ENCODE measurements at regions not wholly inside any gene's neighbourhood (a gene's known extent, or its start where the extent isn't known, plus 50 kb on each side); places are given as distances from the start of the nearest gene placed in this dataset.

GRCh38 chr4:10186228-10187214 is 69.9 kb upstream of the WDR1 start:
- no peak overlapping the region for H3K27ac Mint-ChIP-seq
- DNase-seq (ENCODE audit: low spot score) = no peak
- intact Hi-C loops (cut with micrococcal nuclease) = loop anchor here (10.0 kb wide), 1 partner anchor 1288 kb away; no protein-coding TSS in a partner anchor
- peaks cover 4% of the 10 kb centered on the region for H3K36me3 Mint-ChIP-seq (ENCODE audit: low read depth)
- H3K27me3 Mint-ChIP-seq (ENCODE audit: low read depth) = peaks cover 7% of the 10 kb centered on the region
- H3K4me3 Mint-ChIP-seq (ENCODE audit: low read depth) = no peak overlapping the region
- H3K4me1 Mint-ChIP-seq (ENCODE audit: low read depth) = peaks cover 23% of the 10 kb centered on the region
- peaks cover 5% of the 10 kb centered on the region for H3K9me3 Mint-ChIP-seq

- no peak for DNase-seq (ENCODE audit: low spot score)
- Mint-ChIP-seq H3K9me3 (peaks cover 11% of the 10 kb centered on the region), H3K4me3 (ENCODE audit: low read depth) (no peak overlapping the region), H3K4me1 (ENCODE audit: low read depth) (peaks cover 32% of the 10 kb centered on the region), H3K27me3 (ENCODE audit: low read depth) (peaks cover 2% of the 10 kb centered on the region), H3K36me3 (ENCODE audit: low read depth) (peaks cover 10% of the 10 kb centered on the region), H3K27ac (no peak overlapping the region)
- intact Hi-C loops (cut with micrococcal nuclease) = loop anchor here (10.0 kb wide), 1 partner anchor 1289 kb away; no protein-coding TSS in a partner anchor
Measured at GRCh38 chr4:10185518-10186227, 69.1 kb upstream of the WDR1 start.

GRCh38 chr4:10184501-10184938 is 67.9 kb upstream of the WDR1 start:
- H3K9me3 Mint-ChIP-seq = peaks cover 21% of the 10 kb centered on the region
- no peak overlapping the region for H3K4me3 Mint-ChIP-seq (ENCODE audit: low read depth)
- peaks cover 17% of the 10 kb centered on the region for H3K36me3 Mint-ChIP-seq (ENCODE audit: low read depth)
- H3K27me3 Mint-ChIP-seq (ENCODE audit: low read depth) = no peaks in the 10 kb centered on the region
- DNase-seq (ENCODE audit: low spot score) = no peak
- intact Hi-C loops (cut with micrococcal nuclease) = loop anchor here (5.0 to 10.0 kb wide), 3 partner anchors 273 to 1290 kb away; partner anchors contain the start of gene ZNF518B
- H3K4me1 Mint-ChIP-seq (ENCODE audit: low read depth) = peaks cover 37% of the 10 kb centered on the region
- H3K27ac Mint-ChIP-seq = no peak overlapping the region

GRCh38 chr4:10184041-10184440 is 67.4 kb upstream of the WDR1 start:
- Mint-ChIP-seq H3K27ac (no peak overlapping the region), H3K27me3 (ENCODE audit: low read depth) (no peaks in the 10 kb centered on the region), H3K4me3 (ENCODE audit: low read depth) (no peak overlapping the region), H3K4me1 (ENCODE audit: low read depth) (peaks cover 40% of the 10 kb centered on the region), H3K36me3 (ENCODE audit: low read depth) (peaks cover 20% of the 10 kb centered on the region), H3K9me3 (peaks cover 21% of the 10 kb centered on the region)
- intact Hi-C loops (cut with micrococcal nuclease) = loop anchor here (5.0 to 10.0 kb wide), 3 partner anchors 273 to 1291 kb away; partner anchors contain the start of gene ZNF518B
- no peak for DNase-seq (ENCODE audit: low spot score)

- Mint-ChIP-seq H3K27me3 (ENCODE audit: low read depth) (no peaks in the 10 kb centered on the region), H3K27ac (no peak overlapping the region), H3K4me3 (ENCODE audit: low read depth) (no peak overlapping the region), H3K4me1 (ENCODE audit: low read depth) (peaks cover 40% of the 10 kb centered on the region), H3K9me3 (peaks cover 21% of the 10 kb centered on the region), H3K36me3 (ENCODE audit: low read depth) (peaks cover 20% of the 10 kb centered on the region)
- DNase-seq (ENCODE audit: low spot score) = no peak
- intact Hi-C loops (cut with micrococcal nuclease) = loop anchor here (5.0 to 10.0 kb wide), 3 partner anchors 274 to 1291 kb away; partner anchors contain the start of gene ZNF518B
Measured at GRCh38 chr4:10183462-10183861, 66.9 kb upstream of the WDR1 start.

GRCh38 chr4:10182446-10183424 is 66.1 kb upstream of the WDR1 start:
- Mint-ChIP-seq H3K36me3 (ENCODE audit: low read depth) (peaks cover 20% of the 10 kb centered on the region), H3K27ac (no peak overlapping the region), H3K27me3 (ENCODE audit: low read depth) (no peaks in the 10 kb centered on the region), H3K4me3 (ENCODE audit: low read depth) (no peak overlapping the region), H3K9me3 (peaks cover 21% of the 10 kb centered on the region), H3K4me1 (ENCODE audit: low read depth) (peaks cover 40% of the 10 kb centered on the region)
- no peak for DNase-seq (ENCODE audit: low spot score)
- intact Hi-C loops (cut with micrococcal nuclease) = loop anchor here (5.0 to 10.0 kb wide), 3 partner anchors 275 to 1292 kb away; partner anchors contain the start of gene ZNF518B

GRCh38 chr4:10181745-10182445 is 65.3 kb upstream of the WDR1 start:
- DNase-seq (ENCODE audit: low spot score) = no peak

GRCh38 chr4:10180927-10181744 is 64.5 kb upstream of the WDR1 start:
- Mint-ChIP-seq H3K4me3 (ENCODE audit: low read depth) (no peak overlapping the region), H3K9me3 (peaks cover 21% of the 10 kb centered on the region), H3K4me1 (ENCODE audit: low read depth) (peaks cover 38% of the 10 kb centered on the region), H3K27ac (peak overlapping the region; percentile 87), H3K27me3 (ENCODE audit: low read depth) (no peaks in the 10 kb centered on the region), H3K36me3 (ENCODE audit: low read depth) (peaks cover 20% of the 10 kb centered on the region)
- peak; percentile 30 for DNase-seq (ENCODE audit: low spot score)
- intact Hi-C loops (cut with micrococcal nuclease) = loop anchor here (1.0 to 10.0 kb wide), 6 partner anchors 64 to 1294 kb away; partner anchors contain the start of gene ZNF518B

More at GRCh38 chr4:10181745-10182445, 65.3 kb upstream of the WDR1 start:
- H3K4me3 Mint-ChIP-seq (ENCODE audit: low read depth) = no peak overlapping the region
- peaks cover 20% of the 10 kb centered on the region for H3K36me3 Mint-ChIP-seq (ENCODE audit: low read depth)
- intact Hi-C loops (cut with micrococcal nuclease) = loop anchor here (1.0 to 10.0 kb wide), 6 partner anchors 65 to 1293 kb away; partner anchors contain the start of gene ZNF518B
- H3K27ac Mint-ChIP-seq = peak overlapping the region; percentile 87
- peaks cover 39% of the 10 kb centered on the region for H3K4me1 Mint-ChIP-seq (ENCODE audit: low read depth)
- H3K27me3 Mint-ChIP-seq (ENCODE audit: low read depth) = no peaks in the 10 kb centered on the region
- H3K9me3 Mint-ChIP-seq = peaks cover 21% of the 10 kb centered on the region

GRCh38 chr4:10180603-10180926 is 64.0 kb upstream of the WDR1 start:
- H3K27me3 Mint-ChIP-seq (ENCODE audit: low read depth) = no peaks in the 10 kb centered on the region
- H3K4me3 Mint-ChIP-seq (ENCODE audit: low read depth) = no peak overlapping the region
- H3K27ac Mint-ChIP-seq = peak overlapping the region; percentile 87
- H3K36me3 Mint-ChIP-seq (ENCODE audit: low read depth) = peaks cover 20% of the 10 kb centered on the region
- no peak for DNase-seq (ENCODE audit: low spot score)
- peaks cover 38% of the 10 kb centered on the region for H3K4me1 Mint-ChIP-seq (ENCODE audit: low read depth)
- peaks cover 21% of the 10 kb centered on the region for H3K9me3 Mint-ChIP-seq
- intact Hi-C loops (cut with micrococcal nuclease) = loop anchor here (2.0 to 10.0 kb wide), 4 partner anchors 277 to 1294 kb away; partner anchors contain the start of gene ZNF518B

- intact Hi-C loops (cut with micrococcal nuclease) = loop anchor here (2.0 to 10.0 kb wide), 4 partner anchors 277 to 1295 kb away; partner anchors contain the start of gene ZNF518B
- Mint-ChIP-seq H3K36me3 (ENCODE audit: low read depth) (peaks cover 20% of the 10 kb centered on the region), H3K4me1 (ENCODE audit: low read depth) (peaks cover 38% of the 10 kb centered on the region), H3K27ac (peak overlapping the region; percentile 87), H3K4me3 (ENCODE audit: low read depth) (no peak overlapping the region), H3K9me3 (peaks cover 21% of the 10 kb centered on the region), H3K27me3 (ENCODE audit: low read depth) (no peaks in the 10 kb centered on the region)
- no peak for DNase-seq (ENCODE audit: low spot score)
Measured at GRCh38 chr4:10179957-10180602, 63.5 kb upstream of the WDR1 start.

Data from activated T-helper 2 cell treated with anti-CD3 and anti-CD28 coated beads, Interferon-gamma antibody, Interleukin-2, Interleukin-4, amounts not matched to agents 10 μg/mL and 5 μg/mL and 100 μg/mL, durations not matched to agents 14 hours and 24 hours and 36 hours (primary cell).